ENCODE measurements at regions not wholly inside any gene's neighbourhood (a gene's known extent, or its start where the extent isn't known, plus 50 kb on each side); places are given as distances from the start of the nearest gene placed in this dataset.

GRCh38 chr11:19639603-19640105 is 73.0 kb upstream of the NAV2 start:
- no peak for TF ChIP-seq CTCF (IDR thresholded peaks at IDR 0.05 in 2 of 3, conservative IDR thresholded peaks at IDR 0.05 in 1 of 3; ENCODE audit: control insufficient read depth in 2 of 3, extremely low read depth in 1 of 3, insufficient read depth in 1 of 3, low read depth in 3 of 3, low read length in 3 of 3)
- TF ChIP-seq BMI1 (IDR thresholded peaks at IDR 0.05; ENCODE audit: borderline replicate concordance) = no peak
- no peak for TF ChIP-seq POLR2AphosphoS5 (IDR thresholded peaks at IDR 0.05; ENCODE audit: low read length)
- no peak for TF ChIP-seq STAT1 (conservative IDR thresholded peaks at IDR 0.05)
- no peak for TF ChIP-seq POLR2A (IDR thresholded peaks at IDR 0.05; ENCODE audit: low read depth, low read length)
- no peak for TF ChIP-seq MXI1 (IDR thresholded peaks at IDR 0.05; ENCODE audit: low read depth, low read length)
- no peak for TF ChIP-seq EGR1 (IDR thresholded peaks at IDR 0.05; ENCODE audit: borderline replicate concordance in 1 of 2, low read depth in 2 of 2, low read length in 2 of 2)
- TF ChIP-seq EZH2 (IDR thresholded peaks at IDR 0.05; ENCODE audit: borderline replicate concordance, control insufficient read depth, low read depth, low read length) = no peak

Measured in GM12878 (cell line).